IPS-18c (cell line): ENCODE measurements at regions not wholly inside any gene's neighbourhood (a gene's known extent, or its start where the extent isn't known, plus 50 kb on each side); places are given as distances from the start of the nearest gene placed in this dataset.
"Not testable (repeated sequence)": the region's sequence is repeated elsewhere in the genome, so short reads cannot be mapped to it uniquely, and the experiment has no call there.

Experiments used
- H3K4me3 ChIP-seq: 2 replicates; pipeline ENCODE4 v1.7.0; 2013; ENCODE audit warnings: low read depth, mild to moderate bottlenecking, low read length, moderate library complexity; ENCODE audit not compliant: insufficient read depth
- H3K9me3 ChIP-seq: one replicate; pipeline ENCODE4 v1.6.1; 2013; ENCODE audit warnings: mild to moderate bottlenecking, low read length, moderate library complexity; ENCODE audit not compliant: control insufficient read depth, insufficient read depth

DNA sequence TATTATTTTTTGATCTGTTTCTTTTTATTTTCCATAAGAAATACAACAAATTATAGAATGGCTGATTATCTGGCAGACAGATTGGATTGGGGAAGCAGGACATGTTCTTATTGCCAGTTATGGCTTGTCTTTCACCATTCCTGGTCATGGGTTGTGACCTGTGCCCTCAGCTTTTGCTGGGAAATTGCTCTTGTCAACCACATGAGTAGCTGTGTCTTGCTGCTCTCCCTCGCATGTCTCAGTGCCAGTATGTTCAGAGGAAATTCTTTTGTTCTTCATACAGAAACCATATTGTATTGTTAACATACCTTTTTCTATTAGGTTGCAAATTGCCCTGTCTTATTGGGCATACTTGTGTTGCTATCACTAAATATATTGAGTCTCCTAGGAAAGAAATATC is 344.1 kb downstream of the OSTF1 start:
- Histone ChIP-seq H3K9me3 (no peaks in the 10 kb centered on the region), H3K4me3 (no peak overlapping the region)

DNA sequence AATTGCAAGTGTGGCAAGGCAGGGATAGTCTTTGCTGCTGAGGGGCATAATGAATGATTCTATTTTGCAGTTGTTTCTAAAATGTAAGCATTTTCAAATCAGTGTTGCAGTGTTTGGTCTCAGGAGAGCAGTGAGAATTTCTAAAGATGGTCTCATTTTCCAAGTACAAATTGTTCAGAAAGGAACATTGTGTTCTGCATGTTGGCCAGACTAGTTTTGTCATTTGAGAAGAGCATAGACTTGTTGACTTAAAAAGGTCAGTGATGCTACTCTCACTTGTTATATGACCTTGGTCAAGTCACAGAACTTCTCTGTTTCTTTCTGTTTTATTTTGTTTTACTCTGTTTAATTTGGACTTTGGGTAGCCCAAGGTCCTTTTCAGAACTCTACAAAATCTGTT is 344.6 kb downstream of the OSTF1 start:
- Histone ChIP-seq H3K9me3 (no peaks in the 10 kb centered on the region), H3K4me3 (no peak overlapping the region)

DNA sequence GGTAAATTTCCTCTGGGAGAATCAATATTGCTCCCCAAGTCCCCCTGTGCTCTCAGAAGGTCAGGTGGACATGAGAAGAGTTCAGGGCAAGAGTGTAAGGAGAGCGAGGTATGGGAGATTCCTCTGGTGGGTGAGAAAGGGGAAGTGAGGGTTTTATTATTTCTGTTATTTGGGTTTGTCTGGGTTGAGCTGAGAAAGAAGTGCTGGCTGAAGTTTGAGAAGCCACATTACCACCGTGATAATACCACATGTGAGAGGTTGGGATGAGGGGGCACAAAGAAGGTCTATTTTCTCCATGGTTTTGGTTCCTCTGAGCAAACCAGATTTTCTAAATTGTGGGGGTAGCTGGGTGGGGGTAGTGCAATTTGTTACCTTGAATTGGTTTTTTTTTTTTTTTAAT is 350.4 kb downstream of the OSTF1 start:
- Histone ChIP-seq H3K4me3 (no peak overlapping the region), H3K9me3 (no peaks in the 10 kb centered on the region)

DNA sequence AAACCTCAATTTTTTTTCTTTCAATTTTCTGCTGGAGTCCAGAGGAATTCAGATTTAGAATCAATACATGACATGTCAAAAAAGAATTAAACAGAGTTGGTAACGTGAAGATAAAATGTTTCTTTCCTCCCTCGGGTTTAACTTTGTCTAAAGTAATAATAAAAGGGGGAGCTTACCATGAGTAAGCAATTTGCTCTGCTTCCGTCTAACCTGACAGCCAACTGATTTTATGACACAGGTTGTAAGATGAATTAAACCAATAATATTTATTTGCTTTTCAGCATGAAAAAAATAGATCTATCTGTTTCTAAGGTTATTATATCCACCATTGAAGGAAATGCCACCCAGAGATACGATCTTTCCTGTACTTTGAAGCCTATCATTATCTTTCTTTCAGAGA is 352.6 kb downstream of the OSTF1 start:
- Histone ChIP-seq H3K9me3 (no peaks in the 10 kb centered on the region), H3K4me3 (no peak overlapping the region)

DNA sequence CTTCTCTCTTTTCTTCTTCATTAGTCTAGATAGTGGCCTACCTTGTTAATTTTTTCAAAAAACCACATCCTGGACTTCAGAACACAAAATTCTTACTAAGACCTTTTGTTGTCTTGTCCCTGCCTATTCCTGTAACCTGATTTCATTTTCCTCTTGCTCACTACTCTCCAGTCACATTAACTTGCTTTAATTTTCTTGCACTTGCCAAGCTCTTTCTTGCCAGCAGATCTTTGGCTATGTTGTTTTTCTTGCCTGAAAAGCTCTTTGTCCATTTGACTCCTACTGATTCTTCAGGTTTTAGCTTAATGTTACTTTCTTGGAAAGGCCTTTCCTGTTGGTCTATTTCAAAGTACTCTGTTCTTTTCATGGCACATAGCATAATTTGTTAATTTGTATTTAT is 356.8 kb downstream of the OSTF1 start:
- Histone ChIP-seq H3K4me3 (no peak overlapping the region), H3K9me3 (no peaks in the 10 kb centered on the region)

DNA sequence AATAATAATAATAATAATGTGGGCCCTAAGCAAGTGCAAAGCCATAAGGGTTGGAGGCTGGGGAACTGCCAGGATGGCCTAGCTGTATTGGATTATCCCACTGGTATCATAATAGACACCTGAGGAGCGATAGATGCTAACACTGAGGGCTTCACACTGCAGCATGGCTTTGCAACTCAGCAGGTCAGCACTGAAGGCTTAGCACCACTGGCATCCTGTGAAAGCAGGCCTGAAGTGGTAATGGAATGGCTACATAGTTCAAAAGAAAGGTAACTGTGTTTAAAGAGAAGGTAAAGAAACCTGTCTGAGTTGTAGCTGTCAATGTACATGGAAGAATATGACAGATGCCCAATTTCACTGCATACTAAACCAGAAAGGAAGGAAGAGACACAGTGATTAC is 359.0 kb downstream of the OSTF1 start:
- H3K9me3 ChIP-seq = no peaks in the 10 kb centered on the region
- H3K4me3 ChIP-seq = no peak overlapping the region

DNA sequence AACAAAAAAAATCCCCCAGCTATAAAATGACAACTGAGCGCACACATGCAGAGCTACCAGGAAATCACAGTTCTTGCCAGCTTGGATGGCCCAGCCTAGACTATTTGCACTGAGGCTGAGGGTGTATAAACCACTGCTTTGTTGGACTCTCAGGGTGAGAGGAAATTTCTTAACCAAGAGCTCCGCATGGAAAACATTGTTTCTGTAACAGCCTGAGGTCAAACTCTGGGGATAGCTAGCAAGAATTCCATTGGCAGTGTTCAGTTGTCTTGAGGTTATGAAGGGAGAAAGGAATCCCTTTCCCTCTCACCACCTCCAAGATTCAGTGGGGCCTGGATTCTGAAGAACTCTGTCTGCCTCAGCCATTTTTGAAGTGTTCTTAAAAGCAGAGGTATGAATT is 360.0 kb downstream of the OSTF1 start:
- Histone ChIP-seq H3K9me3 (no peaks in the 10 kb centered on the region), H3K4me3 (no peak overlapping the region)

DNA sequence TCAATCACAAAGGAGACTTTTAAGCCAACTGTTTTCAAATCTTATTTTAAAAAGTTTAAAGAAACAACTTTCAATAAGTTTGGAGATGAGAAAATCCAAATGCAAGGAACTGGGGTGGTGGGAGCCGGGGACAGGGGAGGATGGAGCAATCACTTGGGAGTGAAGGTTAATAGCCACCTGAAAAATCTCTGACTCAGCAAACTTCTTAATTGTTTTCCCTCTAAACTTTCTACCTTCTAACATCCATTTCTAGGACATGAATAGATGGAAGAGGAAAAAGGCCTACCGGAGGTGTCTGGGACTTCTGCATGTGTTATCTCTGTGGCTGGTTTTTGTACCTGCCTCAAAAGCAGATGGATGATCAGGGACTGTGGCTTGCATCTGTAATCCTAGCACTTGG is 360.6 kb downstream of the OSTF1 start:
- Histone ChIP-seq H3K9me3 (no peaks in the 10 kb centered on the region), H3K4me3 (no peak overlapping the region)

DNA sequence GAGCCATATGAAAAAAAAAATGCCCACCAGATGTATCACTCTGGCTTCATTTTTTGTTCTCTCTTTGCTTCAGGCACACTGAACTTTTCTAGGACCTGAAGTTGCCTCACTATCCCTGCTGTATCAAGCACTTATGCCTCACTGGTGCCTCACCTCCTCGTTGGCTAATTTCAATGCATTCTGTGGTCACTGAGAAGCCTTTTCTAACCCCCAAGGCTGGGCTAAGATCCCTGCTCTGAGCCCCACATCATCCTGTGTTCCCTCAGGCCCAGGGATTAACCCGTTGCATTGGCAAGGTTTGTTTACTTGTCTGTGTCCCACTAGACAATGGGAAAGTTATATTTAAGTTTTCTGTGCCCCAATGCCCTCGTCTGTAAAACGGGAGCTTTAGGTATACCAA is 362.7 kb downstream of the OSTF1 start:
- H3K4me3 ChIP-seq = no peak overlapping the region
- no peaks in the 10 kb centered on the region for H3K9me3 ChIP-seq

DNA sequence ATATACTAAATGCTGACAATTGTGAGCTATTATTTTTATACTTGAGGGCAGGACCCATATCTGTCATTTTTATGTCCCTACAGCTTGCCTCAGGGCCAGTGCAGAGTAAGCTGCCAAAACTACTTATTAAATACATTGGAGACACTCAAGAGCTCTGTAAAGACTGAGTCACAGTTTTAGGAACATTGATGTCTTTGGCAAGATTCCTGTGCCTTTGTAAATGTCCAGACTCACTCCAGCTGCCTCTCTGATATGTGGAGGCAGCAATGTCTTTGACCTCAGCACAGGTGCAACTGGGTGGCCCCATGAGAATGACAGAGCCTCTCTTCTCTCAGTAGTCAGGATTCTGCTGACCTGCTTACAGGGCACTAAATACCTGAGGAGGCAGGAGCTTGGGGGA is 363.2 kb downstream of the OSTF1 start:
- H3K4me3 ChIP-seq = no peak overlapping the region
- H3K9me3 ChIP-seq = no peaks in the 10 kb centered on the region

DNA sequence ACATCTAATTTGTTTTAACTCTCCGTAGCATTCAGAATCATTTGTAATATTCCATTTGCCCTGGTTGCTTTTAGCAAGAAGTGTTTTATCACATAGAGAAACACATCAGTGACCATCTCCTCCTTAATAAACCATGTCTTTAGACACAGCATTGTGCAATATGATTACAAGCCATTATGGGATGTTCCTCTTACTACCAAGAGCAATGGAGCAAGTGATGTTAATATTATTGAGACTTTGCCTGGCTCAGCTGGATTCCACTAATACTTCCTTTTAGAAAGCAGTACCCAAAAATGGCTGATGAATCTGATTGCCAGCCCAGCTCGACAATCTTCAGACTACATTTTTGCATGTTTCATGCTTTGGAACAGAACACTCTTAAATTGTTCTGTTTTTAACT is 364.2 kb downstream of the OSTF1 start:
- Histone ChIP-seq H3K9me3 (no peaks in the 10 kb centered on the region), H3K4me3 (no peak overlapping the region)

DNA sequence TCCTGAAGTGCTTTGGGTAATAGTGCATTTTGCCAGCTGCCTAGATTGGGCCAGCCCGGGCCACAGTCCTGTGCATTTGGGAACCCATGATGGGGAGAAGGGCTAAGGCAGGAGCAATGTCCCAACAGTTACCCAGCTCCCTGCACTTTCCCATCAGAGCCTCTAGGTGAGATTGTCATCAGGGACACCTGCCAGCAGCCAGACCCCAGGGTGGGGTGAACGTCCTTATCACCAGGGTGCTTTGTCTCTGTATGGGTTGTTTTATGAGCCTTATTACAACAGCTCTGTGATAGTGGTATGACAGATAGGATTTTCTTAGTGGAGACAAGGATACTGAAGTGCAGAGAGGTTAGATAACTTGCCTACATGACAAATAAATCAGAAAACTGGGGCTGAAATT is 365.7 kb downstream of the OSTF1 start:
- Histone ChIP-seq H3K9me3 (no peaks in the 10 kb centered on the region), H3K4me3 (no peak overlapping the region)

DNA sequence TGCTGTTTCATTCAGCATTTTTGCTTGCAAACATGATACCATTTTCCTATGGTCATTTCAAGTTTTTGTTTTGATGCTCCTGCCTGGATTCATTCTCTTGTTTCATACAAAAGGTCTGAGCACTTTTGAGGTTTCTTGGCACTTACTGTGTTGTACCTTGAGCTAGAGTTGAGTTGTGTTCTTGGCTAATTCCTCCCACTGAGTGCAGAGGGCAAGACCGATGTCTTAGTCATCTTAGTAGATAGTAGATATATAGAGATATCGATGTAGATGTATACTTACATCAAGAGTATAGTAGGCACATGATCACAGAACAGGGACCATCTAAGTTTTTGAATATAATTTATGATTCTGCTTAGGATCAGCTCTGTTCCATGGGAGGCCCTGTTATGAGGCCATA is 366.6 kb downstream of the OSTF1 start:
- H3K9me3 ChIP-seq = no peaks in the 10 kb centered on the region
- no peak overlapping the region for H3K4me3 ChIP-seq

DNA sequence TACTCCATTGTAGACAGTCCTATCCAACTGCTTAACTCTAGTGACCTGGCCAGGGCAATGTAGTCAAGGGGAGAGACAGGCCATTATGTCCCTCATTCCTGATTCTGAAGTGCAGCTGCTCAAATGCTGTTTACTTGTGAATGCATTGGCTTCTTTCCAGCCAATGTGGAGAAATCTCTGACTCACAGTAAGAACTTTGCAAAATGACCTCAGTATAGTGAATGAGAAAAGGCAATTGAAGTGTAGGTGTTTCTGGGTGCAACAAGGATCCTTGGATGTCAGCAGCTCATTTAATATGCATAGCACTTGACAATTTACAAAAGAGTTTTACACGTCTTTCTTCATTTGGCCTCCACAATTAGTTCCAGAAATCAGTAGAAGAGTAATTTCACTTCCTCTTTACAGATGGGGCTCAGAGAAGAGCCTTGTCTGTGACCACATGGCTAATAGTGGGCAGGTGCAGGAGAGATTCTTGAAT is 367.2 kb downstream of the OSTF1 start:
- H3K9me3 ChIP-seq = no peaks in the 10 kb centered on the region
- H3K4me3 ChIP-seq = no peak overlapping the region

DNA sequence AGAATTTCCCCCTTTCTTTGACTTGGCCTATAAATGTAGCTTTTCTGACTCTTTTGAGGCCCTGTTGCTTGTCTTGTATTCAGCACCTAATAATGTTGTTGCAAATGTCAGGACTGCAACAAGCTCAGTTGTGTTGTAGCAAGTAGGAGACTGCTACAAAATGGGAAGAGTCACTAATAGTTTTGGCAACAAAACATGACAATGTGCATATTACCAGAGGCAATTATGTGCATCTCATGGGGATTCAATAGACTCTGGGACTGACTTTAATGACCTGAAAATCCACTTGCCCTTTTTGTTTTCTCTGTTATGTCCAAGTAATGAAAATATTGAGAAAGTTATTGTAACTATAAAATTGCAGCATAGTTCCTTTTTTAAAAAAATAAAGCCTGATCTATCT is 368.4 kb downstream of the OSTF1 start:
- Histone ChIP-seq H3K9me3 (no peaks in the 10 kb centered on the region), H3K4me3 (no peak overlapping the region)

DNA sequence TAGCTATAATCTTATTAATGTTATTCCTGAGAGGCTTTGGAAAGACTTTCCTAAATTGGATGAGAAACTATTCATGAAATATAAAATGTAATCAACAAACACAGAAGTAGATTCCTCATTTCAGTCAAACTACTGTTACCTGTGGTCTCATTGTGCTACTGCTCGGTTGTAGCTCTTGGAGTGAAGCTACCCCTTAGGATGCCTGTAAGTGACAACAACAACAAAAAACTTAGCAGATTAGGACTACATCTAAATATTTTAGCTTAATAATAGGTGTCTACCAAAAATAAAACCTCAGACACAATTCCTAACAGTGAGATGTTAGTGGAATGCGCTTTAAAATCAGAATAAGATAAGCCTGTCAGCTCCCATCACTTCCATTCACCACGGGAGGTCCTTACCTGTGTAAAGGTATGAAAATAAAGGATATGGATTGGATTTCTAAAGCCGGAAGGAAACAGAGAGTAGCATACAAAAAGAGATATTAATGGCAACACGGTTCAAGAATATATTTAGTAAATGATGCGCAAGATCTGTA is 369.2 kb downstream of the OSTF1 start:
- no peaks in the 10 kb centered on the region for H3K9me3 ChIP-seq
- no peak overlapping the region for H3K4me3 ChIP-seq

DNA sequence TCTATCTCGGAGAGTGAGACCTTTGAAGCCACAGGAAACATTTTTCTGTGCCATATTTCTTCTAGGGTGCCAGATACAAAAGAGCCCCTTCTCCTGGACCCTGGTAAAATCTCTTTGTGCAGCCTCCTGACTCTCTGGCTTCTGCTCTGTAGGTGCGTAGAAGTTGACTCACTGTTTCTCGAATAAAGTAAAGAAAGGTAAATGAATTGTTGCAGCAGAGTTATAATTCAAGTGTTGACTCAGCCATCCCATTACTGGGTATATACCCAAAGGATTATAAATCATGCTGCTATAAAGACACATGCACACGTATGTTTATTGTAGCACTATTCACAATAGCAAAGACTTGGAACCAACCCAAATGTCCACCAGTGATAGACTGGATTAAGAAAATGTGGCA is 371.0 kb downstream of the OSTF1 start:
- H3K4me3 ChIP-seq, H3K9me3 ChIP-seq: not testable (repeated sequence)

DNA sequence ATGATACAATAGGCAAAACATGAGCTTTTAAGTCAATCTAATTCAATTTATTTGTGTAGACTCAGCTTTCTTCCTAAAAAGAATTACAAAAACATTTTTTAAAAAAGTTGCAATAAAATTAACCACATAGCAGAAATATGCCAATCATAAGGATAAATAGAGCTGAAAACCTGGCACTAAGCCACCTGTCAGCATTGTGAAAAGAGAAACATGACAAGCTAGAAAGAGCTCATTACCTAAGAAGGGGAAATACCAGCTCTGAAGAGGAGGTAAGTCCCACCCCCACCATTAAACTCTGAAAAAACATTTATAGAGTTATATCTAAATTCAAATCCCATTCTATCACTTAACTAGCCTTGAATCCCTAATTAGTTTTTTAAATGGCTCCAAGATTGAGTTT is 372.9 kb downstream of the OSTF1 start:
- no peaks in the 10 kb centered on the region for H3K9me3 ChIP-seq
- no peak overlapping the region for H3K4me3 ChIP-seq

DNA sequence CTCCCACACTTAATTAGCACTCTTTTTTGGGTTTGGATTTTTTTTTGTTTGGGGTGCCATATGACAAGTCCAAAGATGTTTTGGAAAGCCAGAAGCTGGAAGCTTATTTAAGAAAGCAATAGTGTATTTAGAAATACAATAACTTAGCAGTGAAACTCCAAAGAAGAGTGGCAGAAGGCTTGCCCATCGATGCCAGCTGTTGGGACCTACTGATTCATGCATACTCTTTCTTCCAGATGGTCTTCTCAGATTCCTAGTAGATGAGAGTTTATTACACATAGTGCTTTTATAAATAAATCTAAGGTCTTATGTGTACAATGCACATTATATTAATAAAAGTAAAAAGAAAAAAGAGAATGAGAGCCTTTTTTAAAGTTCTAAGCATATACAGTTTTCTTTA is 374.6 kb downstream of the OSTF1 start:
- no peaks in the 10 kb centered on the region for H3K9me3 ChIP-seq
- H3K4me3 ChIP-seq = no peak overlapping the region

DNA sequence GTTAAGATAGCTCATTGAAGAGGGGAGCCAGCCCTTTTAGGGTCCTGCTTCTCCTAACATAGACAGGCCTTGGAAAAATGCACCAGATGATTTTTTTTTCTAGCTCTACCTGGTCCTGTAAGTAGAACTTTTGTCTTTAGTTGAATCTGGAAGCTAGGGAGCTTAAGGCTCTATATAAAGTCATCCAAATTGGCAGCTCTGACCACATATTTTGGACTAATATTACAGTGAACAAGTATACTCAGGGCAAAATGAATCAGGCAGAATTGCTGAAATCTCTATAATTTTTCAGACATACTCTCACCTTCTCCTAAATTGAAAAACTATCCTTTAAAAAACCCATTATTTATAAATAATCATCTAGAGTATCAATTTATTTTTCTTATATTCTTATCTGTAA is 375.6 kb downstream of the OSTF1 start:
- Histone ChIP-seq H3K9me3 (no peaks in the 10 kb centered on the region), H3K4me3 (no peak overlapping the region)
